Large intestine (tissue), 3 donors: ENCODE measurements at regions not wholly inside any gene's neighbourhood (a gene's known extent, or its start where the extent isn't known, plus 50 kb on each side); places are given as distances from the start of the nearest gene placed in this dataset.
A peak's percentile ranks its signal among the peaks of the same experiment; 100 is the strongest.
"Not testable (repeated sequence)": the region's sequence is repeated elsewhere in the genome, so short reads cannot be mapped to it uniquely, and the experiment has no call there.

Source experiments
- DNase-seq, 2 donors: peaks; one replicate each; pipeline versions ENCODE4 v3.0.0 to v3.0.0-alpha.2; 2013
- H3K27ac ChIP-seq: one replicate; pipeline ENCODE4 v1.5.1; 2013; ENCODE audit warnings: low read length
- H3K27me3 ChIP-seq: 2 replicates; pipeline ENCODE4 v1.6.1; 2013; ENCODE audit warnings: low read length; ENCODE audit not compliant: control insufficient read depth, insufficient read depth
- H3K36me3 ChIP-seq: 2 replicates; pipeline ENCODE4 v1.6.1; 2013; ENCODE audit warnings: low read length; ENCODE audit not compliant: control insufficient read depth, insufficient read depth
- H3K4me1 ChIP-seq: one replicate; pipeline ENCODE4 v1.6.1; 2013; ENCODE audit warnings: low read length; ENCODE audit not compliant: control insufficient read depth, insufficient read depth
- H3K4me3 ChIP-seq: one replicate; pipeline ENCODE4 v1.5.1; 2013; ENCODE audit warnings: low read length
- H3K9me3 ChIP-seq: one replicate; pipeline ENCODE4 v1.6.1; 2013; ENCODE audit warnings: mild to moderate bottlenecking, low read depth, low read length, moderate library complexity; ENCODE audit not compliant: control insufficient read depth
- WGBS: methylation state at CpG from one replicate; pipeline ENCODE4 v1.1.5; 2013; ENCODE audit warnings: low lambda C conversion rate; ENCODE audit not compliant: insufficient coverage; 5-methylcytosine and 5-hydroxymethylcytosine counted together

- not testable (repeated sequence) for H3K9me3 ChIP-seq, H3K36me3 ChIP-seq, H3K27me3 ChIP-seq, DNase-seq, H3K4me1 ChIP-seq, H3K4me3 ChIP-seq, H3K27ac ChIP-seq
- WGBS: 100% methylated on average over 1 of the region's 6 CpGs
Measured at GRCh38 chr12:68486449-68486848, 124.2 kb upstream of the RAP1B start.

- Histone ChIP-seq H3K36me3 (no peaks in the 10 kb centered on the region), H3K9me3 (no peaks in the 10 kb centered on the region), H3K4me3 (no peak overlapping the region), H3K27ac (no peak overlapping the region), H3K4me1 (no peaks in the 10 kb centered on the region), H3K27me3 (no peaks in the 10 kb centered on the region)
- DNase-seq: no peak
- WGBS: no CpG with 5 or more reads among the region's 13 CpGs
Measured at GRCh38 chr12:68487721-68488309, 122.9 kb upstream of the RAP1B start.

GRCh38 chr12:68489273-68489672 is 121.4 kb upstream of the RAP1B start:
- Histone ChIP-seq H3K4me1 (no peaks in the 10 kb centered on the region), H3K27me3 (no peaks in the 10 kb centered on the region), H3K9me3 (no peaks in the 10 kb centered on the region), H3K4me3 (no peak overlapping the region), H3K27ac (no peak overlapping the region), H3K36me3 (no peaks in the 10 kb centered on the region)
- DNase-seq: no peak

- no CpG with 5 or more reads among the region's 1 CpG for WGBS
- Histone ChIP-seq H3K9me3 (no peaks in the 10 kb centered on the region), H3K27ac (no peak overlapping the region), H3K4me1 (no peaks in the 10 kb centered on the region), H3K27me3 (no peaks in the 10 kb centered on the region), H3K4me3 (no peak overlapping the region), H3K36me3 (no peaks in the 10 kb centered on the region)
- DNase-seq: no peak
Measured at GRCh38 chr12:68490476-68490875, 120.2 kb upstream of the RAP1B start.

GRCh38 chr12:68491204-68491960 is 119.3 kb upstream of the RAP1B start:
- Histone ChIP-seq H3K27me3 (no peaks in the 10 kb centered on the region), H3K27ac (no peak overlapping the region), H3K9me3 (no peaks in the 10 kb centered on the region), H3K4me1 (no peaks in the 10 kb centered on the region), H3K36me3 (no peaks in the 10 kb centered on the region), H3K4me3 (no peak overlapping the region)
- DNase-seq: no peak
- WGBS: no CpG with 5 or more reads among the region's 8 CpGs

- 86% methylated on average over 2 of the region's 3 CpGs for WGBS
- H3K4me3 ChIP-seq: no peak overlapping the region
- H3K4me1 ChIP-seq: no peaks in the 10 kb centered on the region
- H3K36me3 ChIP-seq: no peaks in the 10 kb centered on the region
- no peak overlapping the region for H3K27ac ChIP-seq
- DNase-seq: peak in 1 of 2 donors; percentile 9
- H3K9me3 ChIP-seq: no peaks in the 10 kb centered on the region
- H3K27me3 ChIP-seq: peaks cover 5% of the 10 kb centered on the region
Measured at GRCh38 chr12:68495336-68496070, 115.2 kb upstream of the RAP1B start.

- no peaks in the 10 kb centered on the region for H3K36me3 ChIP-seq
- no peak for DNase-seq
- 100% methylated on average over 2 of the region's 4 CpGs for WGBS
- no peak overlapping the region for H3K4me3 ChIP-seq
- H3K4me1 ChIP-seq: no peaks in the 10 kb centered on the region
- H3K27me3 ChIP-seq: peaks cover 5% of the 10 kb centered on the region
- H3K27ac ChIP-seq: no peak overlapping the region
- no peaks in the 10 kb centered on the region for H3K9me3 ChIP-seq
Measured at GRCh38 chr12:68497107-68497506, 113.6 kb upstream of the RAP1B start.

GRCh38 chr12:68497702-68498101 is 113.0 kb upstream of the RAP1B start:
- H3K9me3 ChIP-seq: no peaks in the 10 kb centered on the region
- H3K36me3 ChIP-seq: no peaks in the 10 kb centered on the region
- DNase-seq: no peak
- no peak overlapping the region for H3K4me3 ChIP-seq
- no peaks in the 10 kb centered on the region for H3K4me1 ChIP-seq
- H3K27me3 ChIP-seq: peaks cover 5% of the 10 kb centered on the region
- WGBS: 57% methylated on average over 1 of the region's 3 CpGs
- no peak overlapping the region for H3K27ac ChIP-seq

- DNase-seq: no peak
- no CpG with 5 or more reads among the region's 4 CpGs for WGBS
- Histone ChIP-seq H3K9me3 (no peaks in the 10 kb centered on the region), H3K4me3 (no peak overlapping the region), H3K36me3 (no peaks in the 10 kb centered on the region), H3K27ac (no peak overlapping the region), H3K27me3 (peaks cover 5% of the 10 kb centered on the region), H3K4me1 (no peaks in the 10 kb centered on the region)
Measured at GRCh38 chr12:68498736-68499135, 112.0 kb upstream of the RAP1B start.

GRCh38 chr12:68499616-68500015 is 111.1 kb upstream of the RAP1B start:
- Histone ChIP-seq H3K4me3 (no peak overlapping the region), H3K9me3 (no peaks in the 10 kb centered on the region), H3K4me1 (no peaks in the 10 kb centered on the region), H3K27ac (no peak overlapping the region), H3K27me3 (peaks cover 5% of the 10 kb centered on the region), H3K36me3 (no peaks in the 10 kb centered on the region)
- WGBS: no CpG with 5 or more reads among the region's 1 CpG
- DNase-seq: no peak
